Thoracic aorta (tissue), 2 donors: ENCODE measurements at regions not wholly inside any gene's neighbourhood (a gene's known extent, or its start where the extent isn't known, plus 50 kb on each side); places are given as distances from the start of the nearest gene placed in this dataset.

Experiments used
- ATAC-seq: fragments of 150-250 bp; one replicate; pipeline ENCODE4 v1.8.0; 2017; ENCODE audit warnings: low read depth; ENCODE audit not compliant: insufficient number of reproducible peaks, low FRiP score
- DNase-seq: peaks from one replicate; pipeline ENCODE4 v3.0.0-alpha.2; 2020; ENCODE audit warnings: low spot score
- H3K27ac ChIP-seq, 2 donors: fragments of 200-600 bp; sonication (generic); 1 replicate in 1 of 2; 2 replicates in 1 of 2; pipeline ENCODE4 v1.5.1; 2016; ENCODE audit warnings: mild to moderate bottlenecking in 2 of 2, moderate library complexity in 2 of 2
- H3K27me3 ChIP-seq: fragments of 200-600 bp; sonication (generic); replicated peaks from 2 replicates; pipeline ENCODE4 v1.6.0; 2016; ENCODE audit warnings: mild to moderate bottlenecking; ENCODE audit not compliant: insufficient read depth
- H3K36me3 ChIP-seq: fragments of 200-600 bp; sonication (generic); one replicate; pipeline ENCODE4 v1.5.1; 2016
- H3K4me1 ChIP-seq, 2 donors: fragments of 200-600 bp; sonication (generic); 1 replicate in 1 of 2; 2 replicates in 1 of 2; pipeline versions ENCODE4 v1.5.1 to v1.6.0; 2016; ENCODE audit warnings: low read depth in 2 of 2, mild to moderate bottlenecking in 1 of 2; ENCODE audit not compliant: control insufficient read depth in 1 of 2
- H3K4me3 ChIP-seq: fragments of 200-600 bp; sonication (generic); 2 replicates; pipeline ENCODE4 v1.5.1; 2016; ENCODE audit warnings: mild to moderate bottlenecking
- H3K9me3 ChIP-seq: fragments of 200-600 bp; sonication (generic); 2 replicates; pipeline ENCODE4 v1.5.1; 2016
- CTCF ChIP-seq: fragments of 200-600 bp; sonication (generic); IDR thresholded peaks from one replicate; pipeline ENCODE4 v1.5.1; 2019; ENCODE audit warnings: antibody characterized with exemption

- H3K4me3 ChIP-seq, result no peak overlapping the region
Measured at GRCh38 chr14:104302794-104303405, 164.5 kb downstream of the KIF26A start.

GRCh38 chr14:104303705-104304425, 165.5 kb downstream of the KIF26A start:
- DNase-seq (no peak), ATAC-seq (no peak)
- TF ChIP-seq CTCF, result no peak
- Histone ChIP-seq H3K27me3 (no peaks in the 10 kb centered on the region), H3K4me1 (no peaks in the 10 kb centered on the region), H3K27ac (no peak overlapping the region), H3K36me3 (no peaks in the 10 kb centered on the region), H3K4me3 (no peak overlapping the region), H3K9me3 (no peaks in the 10 kb centered on the region)

More at GRCh38 chr14:104302794-104303405, 164.5 kb downstream of the KIF26A start:
- H3K27ac ChIP-seq, result no peak overlapping the region
- H3K27me3 ChIP-seq, result no peaks in the 10 kb centered on the region
- H3K4me1 ChIP-seq, result no peaks in the 10 kb centered on the region
- DNase-seq (no peak), ATAC-seq (no peak)
- H3K9me3 ChIP-seq, result no peaks in the 10 kb centered on the region
- H3K36me3 ChIP-seq, result no peaks in the 10 kb centered on the region
- TF ChIP-seq CTCF, result no peak

- no peaks in the 10 kb centered on the region for H3K27me3 ChIP-seq
- ATAC-seq (no peak), DNase-seq (no peak)
- no peak overlapping the region for H3K27ac ChIP-seq
- no peak for TF ChIP-seq CTCF
- no peaks in the 10 kb centered on the region for H3K9me3 ChIP-seq
- no peaks in the 10 kb centered on the region for H3K4me1 ChIP-seq
- no peak overlapping the region for H3K4me3 ChIP-seq
- H3K36me3 ChIP-seq, result no peaks in the 10 kb centered on the region
Measured at GRCh38 chr14:104304451-104305351, 166.3 kb downstream of the KIF26A start.

- Histone ChIP-seq H3K27me3 (no peaks in the 10 kb centered on the region), H3K4me3 (no peak overlapping the region), H3K36me3 (no peaks in the 10 kb centered on the region), H3K9me3 (no peaks in the 10 kb centered on the region), H3K27ac (no peak overlapping the region), H3K4me1 (no peaks in the 10 kb centered on the region)
- DNase-seq (no peak), ATAC-seq (no peak)
- no peak for TF ChIP-seq CTCF
Measured at GRCh38 chr14:104305511-104306449, 167.4 kb downstream of the KIF26A start.
